ENCODE measurements at regions not wholly inside any gene's neighbourhood (a gene's known extent, or its start where the extent isn't known, plus 50 kb on each side); places are given as distances from the start of the nearest gene placed in this dataset.

DNA sequence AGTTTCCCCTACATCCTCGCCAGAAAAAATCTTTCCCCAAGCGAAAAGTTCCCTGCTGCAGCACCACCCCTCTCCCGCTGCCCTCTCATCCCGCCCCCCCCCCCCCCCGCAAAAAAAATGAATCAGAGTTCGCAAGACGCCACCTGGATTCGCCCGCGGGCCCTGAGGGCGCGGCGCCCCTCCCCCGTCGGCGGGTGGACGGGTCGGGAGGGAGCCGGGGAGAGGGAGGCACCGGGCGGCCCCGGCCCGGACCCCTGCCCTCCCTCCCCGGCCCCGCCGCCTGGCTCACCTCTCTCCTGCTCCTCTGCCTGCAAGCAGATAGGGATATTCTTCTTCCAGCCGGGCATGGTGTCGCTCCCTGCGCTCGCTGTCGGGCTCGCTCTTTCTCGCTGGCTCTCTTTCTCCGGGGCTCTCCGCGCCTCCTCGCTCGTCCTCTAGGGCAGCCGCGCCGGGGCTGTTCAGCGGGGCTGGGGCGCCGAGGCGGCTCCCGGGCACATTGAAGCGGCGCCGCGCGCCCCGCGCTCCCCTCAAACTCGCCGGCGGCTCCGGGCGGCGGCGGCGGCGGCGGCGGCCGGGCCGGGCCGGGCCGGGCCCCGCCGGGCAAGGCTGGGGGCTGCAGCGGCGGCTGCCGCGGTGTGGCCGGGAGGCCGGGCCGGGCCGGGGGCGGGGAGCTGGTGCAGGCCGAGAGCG lies 200.3 kb upstream of the CAND1 start:
- DNase-seq (ENCODE audit: low spot score) = peak; percentile 48
- intact Hi-C loops (cut with micrococcal nuclease; ENCODE audit: unreplicated experiment) = no loop called here
- Histone ChIP-seq H3K36me3 (ENCODE audit: insufficient read depth, low read length) (no peaks in the 10 kb centered on the region), H3K4me3 (ENCODE audit: low read depth, low read length, poor library complexity, severe bottlenecking) (peak overlapping the region; percentile 63), H3K27ac (ENCODE audit: low read depth, low read length, poor library complexity, severe bottlenecking) (no peak overlapping the region), H3K79me2 (ENCODE audit: insufficient read depth, low read depth, low read length) (no peaks in the 10 kb centered on the region), H4K20me1 (ENCODE audit: insufficient read depth, low read length) (no peaks in the 10 kb centered on the region), H3K4me2 (ENCODE audit: low read length) (peak overlapping the region; percentile 54), H3K9me2 (ENCODE audit: insufficient read depth, low read length) (no peaks in the 10 kb centered on the region), H3K4me1 (ENCODE audit: insufficient read depth, low read length, poor library complexity, severe bottlenecking) (no peaks in the 10 kb centered on the region), H3K9me3 (ENCODE audit: low read length) (no peaks in the 10 kb centered on the region), H2AFZ (ENCODE audit: low read length) (no peak overlapping the region)
- ChIA-PET CTCF (ENCODE audit: unreplicated experiment) (no interaction called here), POLR2A (interaction anchor here (0.7 kb wide), 1 partner anchor 15 kb away, joined by 3 read pairs; no protein-coding TSS in a partner anchor)
- no TSS peak for BruUV-seq (replicated peaks)
- TF ChIP-seq, protein P1, sequence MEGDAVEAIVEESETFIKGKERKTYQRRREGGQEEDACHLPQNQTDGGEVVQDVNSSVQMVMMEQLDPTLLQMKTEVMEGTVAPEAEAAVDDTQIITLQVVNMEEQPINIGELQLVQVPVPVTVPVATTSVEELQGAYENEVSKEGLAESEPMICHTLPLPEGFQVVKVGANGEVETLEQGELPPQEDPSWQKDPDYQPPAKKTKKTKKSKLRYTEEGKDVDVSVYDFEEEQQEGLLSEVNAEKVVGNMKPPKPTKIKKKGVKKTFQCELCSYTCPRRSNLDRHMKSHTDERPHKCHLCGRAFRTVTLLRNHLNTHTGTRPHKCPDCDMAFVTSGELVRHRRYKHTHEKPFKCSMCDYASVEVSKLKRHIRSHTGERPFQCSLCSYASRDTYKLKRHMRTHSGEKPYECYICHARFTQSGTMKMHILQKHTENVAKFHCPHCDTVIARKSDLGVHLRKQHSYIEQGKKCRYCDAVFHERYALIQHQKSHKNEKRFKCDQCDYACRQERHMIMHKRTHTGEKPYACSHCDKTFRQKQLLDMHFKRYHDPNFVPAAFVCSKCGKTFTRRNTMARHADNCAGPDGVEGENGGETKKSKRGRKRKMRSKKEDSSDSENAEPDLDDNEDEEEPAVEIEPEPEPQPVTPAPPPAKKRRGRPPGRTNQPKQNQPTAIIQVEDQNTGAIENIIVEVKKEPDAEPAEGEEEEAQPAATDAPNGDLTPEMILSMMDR (conservative IDR thresholded peaks at IDR 0.05; ENCODE audit: low read length) = no peak
- TF ChIP-seq EZH2phosphoT487 (IDR thresholded peaks at IDR 0.05; ENCODE audit: borderline replicate concordance, low read depth, low read length) = no peak

- POLR2A ChIA-PET = interaction anchor here (0.6 kb wide), 1 partner anchor 724 kb away, joined by 3 read pairs; no protein-coding TSS in a partner anchor
- CTCF ChIA-PET (ENCODE audit: unreplicated experiment) = no interaction called here
Measured at GRCh38 chr12:67069451-67070306, 199.5 kb upstream of the CAND1 start.

More at GRCh38 chr12:67069451-67070306, 199.5 kb upstream of the CAND1 start:
- H2AFZ ChIP-seq (ENCODE audit: low read length) = no peak overlapping the region
- intact Hi-C loops (cut with micrococcal nuclease; ENCODE audit: unreplicated experiment) = no loop called here
- H3K27ac ChIP-seq (ENCODE audit: low read depth, low read length, poor library complexity, severe bottlenecking) = no peak overlapping the region
- no TSS peak for BruUV-seq (replicated peaks)
- H4K20me1 ChIP-seq (ENCODE audit: insufficient read depth, low read length) = no peaks in the 10 kb centered on the region
- H3K9me3 ChIP-seq (ENCODE audit: low read length) = no peaks in the 10 kb centered on the region
- H3K4me1 ChIP-seq (ENCODE audit: insufficient read depth, low read length, poor library complexity, severe bottlenecking) = no peaks in the 10 kb centered on the region
- H3K4me2 ChIP-seq (ENCODE audit: low read length) = peak overlapping the region; percentile 50
- DNase-seq (ENCODE audit: low spot score) = peak; percentile 55
- H3K4me3 ChIP-seq (ENCODE audit: low read depth, low read length, poor library complexity, severe bottlenecking) = peak overlapping the region; percentile 63
- H3K36me3 ChIP-seq (ENCODE audit: insufficient read depth, low read length) = no peaks in the 10 kb centered on the region
- TF ChIP-seq, protein P1 (conservative IDR thresholded peaks at IDR 0.05; ENCODE audit: low read length) = no peak
- TF ChIP-seq EZH2phosphoT487 (IDR thresholded peaks at IDR 0.05; ENCODE audit: borderline replicate concordance, low read depth, low read length) = no peak
- H3K9me2 ChIP-seq (ENCODE audit: insufficient read depth, low read length) = no peaks in the 10 kb centered on the region
- no peaks in the 10 kb centered on the region for H3K79me2 ChIP-seq (ENCODE audit: insufficient read depth, low read depth, low read length)
